Sigmoid colon (tissue), 4 donors: ENCODE measurements at regions not wholly inside any gene's neighbourhood (a gene's known extent, or its start where the extent isn't known, plus 50 kb on each side); places are given as distances from the start of the nearest gene placed in this dataset.

Source experiments
- EP300 ChIP-seq, 4 donors: sonication (generic); formaldehyde crosslinking; IDR thresholded peaks; one replicate each; pipeline ENCODE4 v1.6.1; 2017; ENCODE audit warnings: antibody characterized with exemption in 4 of 4
- POLR2A ChIP-seq, 2 donors: fragments of 450-650 bp; IDR thresholded peaks; one replicate each; pipeline ENCODE4 v1.6.1; 2016; ENCODE audit warnings: antibody characterized with exemption in 2 of 2, mild to moderate bottlenecking in 2 of 2, moderate library complexity in 2 of 2
- POLR2AphosphoS5 ChIP-seq, 4 donors: sonication (generic); formaldehyde crosslinking; IDR thresholded peaks; one replicate each; pipeline ENCODE4 v1.6.1; 2017; ENCODE audit warnings: antibody characterized with exemption in 4 of 4
- TF ChIP-seq, protein P1 (sequence below), 4 experiments: fragments of 450-650 bp in 3 of 4; fragments of 200-600 bp in 1 of 4; IDR thresholded peaks; one replicate each; pipeline ENCODE4 v1.5.1; 2016 to 2019; ENCODE audit warnings: antibody characterized with exemption in 4 of 4, mild to moderate bottlenecking in 3 of 4, moderate library complexity in 2 of 4

DNA sequence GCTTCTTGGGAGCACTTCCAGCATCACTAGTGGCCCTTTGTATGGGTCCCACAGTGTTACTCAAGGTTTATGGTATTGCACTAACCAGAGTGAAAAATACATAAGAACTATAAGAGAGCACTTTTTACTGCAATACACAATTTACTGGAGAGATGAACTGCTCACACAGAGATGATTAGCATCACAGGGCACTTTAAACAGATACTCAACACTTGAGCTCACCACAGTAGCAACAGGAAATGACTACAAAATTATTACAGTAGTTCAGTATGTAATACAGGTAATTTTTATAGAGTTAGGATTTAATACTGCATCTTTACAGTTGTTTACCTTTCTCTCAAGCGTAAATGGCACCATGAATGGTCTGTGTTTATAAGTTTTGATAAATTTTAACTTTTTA lies 68.2 kb upstream of the CDK1 start:
- TF ChIP-seq, protein P1, sequence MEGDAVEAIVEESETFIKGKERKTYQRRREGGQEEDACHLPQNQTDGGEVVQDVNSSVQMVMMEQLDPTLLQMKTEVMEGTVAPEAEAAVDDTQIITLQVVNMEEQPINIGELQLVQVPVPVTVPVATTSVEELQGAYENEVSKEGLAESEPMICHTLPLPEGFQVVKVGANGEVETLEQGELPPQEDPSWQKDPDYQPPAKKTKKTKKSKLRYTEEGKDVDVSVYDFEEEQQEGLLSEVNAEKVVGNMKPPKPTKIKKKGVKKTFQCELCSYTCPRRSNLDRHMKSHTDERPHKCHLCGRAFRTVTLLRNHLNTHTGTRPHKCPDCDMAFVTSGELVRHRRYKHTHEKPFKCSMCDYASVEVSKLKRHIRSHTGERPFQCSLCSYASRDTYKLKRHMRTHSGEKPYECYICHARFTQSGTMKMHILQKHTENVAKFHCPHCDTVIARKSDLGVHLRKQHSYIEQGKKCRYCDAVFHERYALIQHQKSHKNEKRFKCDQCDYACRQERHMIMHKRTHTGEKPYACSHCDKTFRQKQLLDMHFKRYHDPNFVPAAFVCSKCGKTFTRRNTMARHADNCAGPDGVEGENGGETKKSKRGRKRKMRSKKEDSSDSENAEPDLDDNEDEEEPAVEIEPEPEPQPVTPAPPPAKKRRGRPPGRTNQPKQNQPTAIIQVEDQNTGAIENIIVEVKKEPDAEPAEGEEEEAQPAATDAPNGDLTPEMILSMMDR (IDR thresholded peaks at IDR 0.05) = no peak
- TF ChIP-seq POLR2A (IDR thresholded peaks at IDR 0.05) = no peak
- TF ChIP-seq POLR2AphosphoS5 (IDR thresholded peaks at IDR 0.05) = no peak
- no peak for TF ChIP-seq EP300 (IDR thresholded peaks at IDR 0.05)
